Right lobe of liver (tissue), 6 donors: ENCODE measurements at regions not wholly inside any gene's neighbourhood (a gene's known extent, or its start where the extent isn't known, plus 50 kb on each side); places are given as distances from the start of the nearest gene placed in this dataset.

Source experiments
- ATAC-seq, 4 donors: fragments of 200-7000 bp; cut with Tn5 transposase; one replicate each; pipeline ENCODE4 v1.9.1; 2020; ENCODE audit warnings: mild to moderate bottlenecking in 4 of 4, moderate library complexity in 4 of 4
- DNase-seq, 3 donors: peaks; one replicate each; pipeline ENCODE4 v3.0.0-alpha.2; 2020
- H3K27ac ChIP-seq, 3 donors: fragments of 200-600 bp; one replicate each; pipeline ENCODE4 v1.8.0; 2022
- H3K27me3 ChIP-seq, 2 donors: fragments of 200-600 bp; one replicate each; pipeline ENCODE4 v1.8.0; 2022
- H3K36me3 ChIP-seq, 4 donors: fragments of 200-600 bp; sonication (generic) in 1 of 4; one replicate each; pipeline versions ENCODE4 v1.5.1 to v1.8.0; 2017 to 2022; ENCODE audit warnings: control low read depth in 1 of 4
- H3K4me1 ChIP-seq, 4 donors: fragments of 200-600 bp; sonication (generic) in 1 of 4; one replicate each; pipeline versions ENCODE4 v1.5.1 to v1.8.0; 2017 to 2022; ENCODE audit warnings: control low read depth in 1 of 4
- H3K4me3 ChIP-seq, 3 donors: fragments of 200-600 bp; one replicate each; pipeline ENCODE4 v1.8.0; 2022
- H3K9me3 ChIP-seq, 4 donors: fragments of 200-600 bp; sonication (generic) in 1 of 4; one replicate each; pipeline versions ENCODE4 v1.5.1 to v1.8.0; 2017 to 2022; ENCODE audit warnings: control low read depth in 1 of 4
- POLR2A ChIP-seq: fragments of 450-650 bp; IDR thresholded peaks from one replicate; pipeline ENCODE4 v1.6.1; 2017; ENCODE audit warnings: antibody characterized with exemption, mild to moderate bottlenecking
- WGBS: methylation state at CpG from one replicate; pipeline ENCODE4 v1.1.6; 2018; ENCODE audit warnings: low coverage, low lambda C conversion rate; ENCODE audit not compliant: insufficient coverage; ENCODE audit errors: missing lambda C conversion rate; 5-methylcytosine and 5-hydroxymethylcytosine counted together
- intact Hi-C, 2 donors: fragments of 100-400 bp; cut with DNase I; formaldehyde crosslinking; loops; one replicate each; pipeline versions ENCODE4 v1.11.2 to v1.14.1; 2022
- TF ChIP-seq, protein P1 (sequence below), 4 donors: fragments of 200-600 bp in 3 of 4; fragments of 450-650 bp in 1 of 4; IDR thresholded peaks; one replicate each; pipeline versions ENCODE4 v1.5.1 to v1.8.0; 2016 to 2022; ENCODE audit warnings: antibody characterized with exemption in 4 of 4, mild to moderate bottlenecking in 2 of 4
- donor health status: DM: no; HTN: yes; CAD: no.
- donor health status: DM: no; HTN: no; CAD: no.
- donor health status: DM: no; HTN: no; CAD: no.
- donor health status: DM: no; HTN: yes; CAD: no.
- donor health status: DM: no; HTN: yes; CAD: no.

DNA sequence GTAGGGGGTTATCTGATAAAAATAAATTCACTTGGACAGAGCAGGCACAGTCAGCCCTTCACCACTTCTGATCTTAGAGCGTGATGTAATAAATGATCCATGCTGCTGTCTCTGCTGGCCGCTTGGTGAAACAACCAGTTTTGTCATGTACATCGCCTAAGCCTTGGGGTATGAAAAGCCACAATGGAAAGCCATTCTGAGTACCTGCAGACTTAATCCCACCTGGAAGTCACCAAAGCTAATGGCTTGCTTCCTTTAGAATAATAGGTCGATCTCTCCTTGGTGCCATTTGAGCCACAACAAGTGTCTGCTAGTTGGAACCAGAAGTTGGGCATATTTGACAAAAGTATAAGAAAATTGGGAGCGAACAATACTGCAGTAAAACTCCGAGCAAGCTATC lies 1649.7 kb upstream of the SPRY2 start:
- H3K27ac ChIP-seq: no peak overlapping the region
- no peak overlapping the region for H3K4me3 ChIP-seq
- ATAC-seq: no peak
- H3K36me3 ChIP-seq: no peaks in the 10 kb centered on the region
- WGBS: 76% methylated on average over 6 of the region's 6 CpGs
- no peaks in the 10 kb centered on the region for H3K9me3 ChIP-seq
- DNase-seq: no peak
- TF ChIP-seq, protein P1, sequence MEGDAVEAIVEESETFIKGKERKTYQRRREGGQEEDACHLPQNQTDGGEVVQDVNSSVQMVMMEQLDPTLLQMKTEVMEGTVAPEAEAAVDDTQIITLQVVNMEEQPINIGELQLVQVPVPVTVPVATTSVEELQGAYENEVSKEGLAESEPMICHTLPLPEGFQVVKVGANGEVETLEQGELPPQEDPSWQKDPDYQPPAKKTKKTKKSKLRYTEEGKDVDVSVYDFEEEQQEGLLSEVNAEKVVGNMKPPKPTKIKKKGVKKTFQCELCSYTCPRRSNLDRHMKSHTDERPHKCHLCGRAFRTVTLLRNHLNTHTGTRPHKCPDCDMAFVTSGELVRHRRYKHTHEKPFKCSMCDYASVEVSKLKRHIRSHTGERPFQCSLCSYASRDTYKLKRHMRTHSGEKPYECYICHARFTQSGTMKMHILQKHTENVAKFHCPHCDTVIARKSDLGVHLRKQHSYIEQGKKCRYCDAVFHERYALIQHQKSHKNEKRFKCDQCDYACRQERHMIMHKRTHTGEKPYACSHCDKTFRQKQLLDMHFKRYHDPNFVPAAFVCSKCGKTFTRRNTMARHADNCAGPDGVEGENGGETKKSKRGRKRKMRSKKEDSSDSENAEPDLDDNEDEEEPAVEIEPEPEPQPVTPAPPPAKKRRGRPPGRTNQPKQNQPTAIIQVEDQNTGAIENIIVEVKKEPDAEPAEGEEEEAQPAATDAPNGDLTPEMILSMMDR (IDR thresholded peaks at IDR 0.05): no peak
- TF ChIP-seq POLR2A: no peak
- H3K27me3 ChIP-seq: no peaks in the 10 kb centered on the region
- no peaks in the 10 kb centered on the region for H3K4me1 ChIP-seq
- intact Hi-C loops: no loop called here

DNA sequence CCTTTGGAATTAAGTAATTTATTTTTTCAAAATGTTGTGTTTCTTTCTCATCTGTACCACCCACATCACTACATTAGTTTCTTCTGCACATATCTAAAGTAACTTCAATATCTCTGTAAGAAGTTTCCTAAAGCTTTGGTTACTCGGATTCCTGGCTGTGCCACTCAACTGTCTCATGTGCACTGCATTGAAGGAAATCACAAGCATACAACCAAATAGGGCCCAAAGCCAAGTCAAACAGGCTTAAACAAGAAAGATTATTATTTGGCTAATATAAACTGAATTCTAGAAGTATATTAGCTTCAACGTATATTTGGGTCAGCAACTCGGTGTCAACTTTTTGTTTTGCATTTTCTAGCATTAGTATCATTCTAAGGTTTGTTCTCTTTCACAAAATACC lies 1647.6 kb upstream of the SPRY2 start:
- Histone ChIP-seq H3K4me1 (no peaks in the 10 kb centered on the region), H3K36me3 (no peaks in the 10 kb centered on the region), H3K27ac (no peak overlapping the region), H3K4me3 (no peak overlapping the region), H3K27me3 (no peaks in the 10 kb centered on the region), H3K9me3 (no peaks in the 10 kb centered on the region)
- DNase-seq (no peak), ATAC-seq (no peak)
- intact Hi-C loops: no loop called here
- WGBS: 14% methylated on average over 3 of the region's 3 CpGs
- TF ChIP-seq POLR2A: no peak
- TF ChIP-seq, protein P1 (IDR thresholded peaks at IDR 0.05): no peak

DNA sequence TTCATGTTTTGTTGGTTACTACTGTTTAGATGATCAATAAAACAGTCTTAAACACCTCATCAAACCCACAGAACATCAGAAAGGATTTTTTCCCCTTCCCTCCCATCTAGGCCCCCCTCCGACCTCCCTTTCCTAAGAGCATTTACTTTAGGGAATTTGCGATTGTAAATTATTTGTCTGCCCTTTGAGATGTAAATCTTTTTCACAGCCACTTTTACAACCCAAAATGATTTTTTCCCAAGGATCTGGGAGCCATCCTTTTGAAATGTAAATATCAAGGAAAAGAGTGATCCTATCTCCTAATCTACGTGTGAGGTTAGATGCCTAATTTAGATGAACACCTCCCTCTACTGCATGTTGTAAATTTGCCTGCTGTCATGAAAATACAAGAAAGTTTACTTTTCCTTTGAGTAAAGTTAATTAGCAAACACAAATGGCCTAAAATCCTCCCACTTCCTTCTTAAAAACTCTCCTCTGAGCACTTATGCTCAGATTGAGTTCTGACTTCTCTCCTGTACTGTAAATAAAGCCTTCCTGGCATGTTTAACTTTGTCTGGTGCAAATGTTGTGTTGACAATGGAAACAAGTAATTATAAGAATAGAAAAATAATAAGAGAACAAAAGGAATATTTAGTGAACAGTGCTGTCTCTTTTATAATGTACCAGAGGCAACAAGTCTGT lies 1646.9 kb upstream of the SPRY2 start:
- DNase-seq (no peak), ATAC-seq (no peak)
- TF ChIP-seq POLR2A: no peak
- TF ChIP-seq, protein P1 (IDR thresholded peaks at IDR 0.05): no peak
- no peaks in the 10 kb centered on the region for H3K36me3 ChIP-seq
- no peak overlapping the region for H3K27ac ChIP-seq
- H3K4me3 ChIP-seq: no peak overlapping the region
- 42% methylated on average over 3 of the region's 3 CpGs for WGBS
- no peaks in the 10 kb centered on the region for H3K4me1 ChIP-seq
- H3K9me3 ChIP-seq: no peaks in the 10 kb centered on the region
- intact Hi-C loops: no loop called here
- no peaks in the 10 kb centered on the region for H3K27me3 ChIP-seq

DNA sequence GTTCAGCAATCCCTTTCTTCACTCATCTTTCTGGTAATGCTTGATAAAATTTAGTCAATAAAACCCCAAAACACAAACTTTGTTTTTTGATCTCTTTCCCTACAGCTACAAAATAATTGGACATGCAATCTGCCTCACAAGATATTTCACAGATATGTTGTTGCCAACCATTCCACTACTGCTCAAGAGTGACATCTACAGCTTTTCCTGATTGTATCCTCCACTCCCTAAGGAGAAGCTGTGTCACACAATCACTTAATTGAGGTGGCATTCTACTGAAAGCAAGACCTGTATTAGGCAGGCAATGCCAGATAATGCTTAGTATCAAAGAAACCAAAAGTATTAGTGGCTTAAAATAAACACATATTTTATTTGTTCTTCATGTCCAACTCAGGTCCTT lies 1646.2 kb upstream of the SPRY2 start:
- no peak for DNase-seq
- intact Hi-C loops: no loop called here

More for the DNA sequence above, 1646.2 kb upstream of the SPRY2 start:
- no peaks in the 10 kb centered on the region for H3K4me1 ChIP-seq
- ATAC-seq: no peak
- H3K27me3 ChIP-seq: no peaks in the 10 kb centered on the region
- no peak overlapping the region for H3K4me3 ChIP-seq
- TF ChIP-seq, protein P1 (IDR thresholded peaks at IDR 0.05): no peak
- no peak for TF ChIP-seq POLR2A
- H3K9me3 ChIP-seq: no peaks in the 10 kb centered on the region
- H3K27ac ChIP-seq: no peak overlapping the region
- H3K36me3 ChIP-seq: no peaks in the 10 kb centered on the region
